HG03432 (cell line): ENCODE measurements at regions not wholly inside any gene's neighbourhood (a gene's known extent, or its start where the extent isn't known, plus 50 kb on each side); places are given as distances from the start of the nearest gene placed in this dataset.
"Not testable (repeated sequence)": the region's sequence is repeated elsewhere in the genome, so short reads cannot be mapped to it uniquely, and the experiment has no call there.

Experiments
- ATAC-seq: cut with Tn5 transposase; IDR thresholded peaks from one replicate; pipeline ENCODE4 v1.9.1; 2021; ENCODE audit warnings: mild to moderate bottlenecking, moderate library complexity; ENCODE audit not compliant: unreplicated experiment

GRCh38 chr2:228956701-228957474 lies 314.2 kb downstream of the PID1 start:
- no peak for ATAC-seq

GRCh38 chr2:228949831-228950230 lies 321.3 kb downstream of the PID1 start:
- ATAC-seq: no peak

- ATAC-seq: no peak
Measured at GRCh38 chr2:228945710-228946109, 325.4 kb downstream of the PID1 start.

DNA sequence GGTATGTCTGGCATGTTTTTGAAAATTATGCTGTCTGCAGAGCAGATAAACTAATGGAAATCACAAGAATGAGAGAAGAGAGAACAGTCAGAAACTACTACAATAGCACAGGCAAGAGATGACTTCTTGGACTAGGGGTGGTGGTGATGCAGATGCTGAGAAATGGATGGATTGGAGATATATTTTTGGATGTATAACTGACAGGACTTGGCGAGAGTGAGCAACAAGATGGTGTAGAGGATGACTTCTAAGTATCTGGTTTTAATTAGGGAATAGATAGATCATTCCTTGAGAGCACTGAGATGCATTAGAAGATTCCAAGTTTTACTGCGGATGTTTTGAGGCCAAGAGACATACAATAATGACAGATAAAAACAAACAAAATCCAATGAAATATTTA lies 328.2 kb downstream of the PID1 start:
- no peak for ATAC-seq

DNA sequence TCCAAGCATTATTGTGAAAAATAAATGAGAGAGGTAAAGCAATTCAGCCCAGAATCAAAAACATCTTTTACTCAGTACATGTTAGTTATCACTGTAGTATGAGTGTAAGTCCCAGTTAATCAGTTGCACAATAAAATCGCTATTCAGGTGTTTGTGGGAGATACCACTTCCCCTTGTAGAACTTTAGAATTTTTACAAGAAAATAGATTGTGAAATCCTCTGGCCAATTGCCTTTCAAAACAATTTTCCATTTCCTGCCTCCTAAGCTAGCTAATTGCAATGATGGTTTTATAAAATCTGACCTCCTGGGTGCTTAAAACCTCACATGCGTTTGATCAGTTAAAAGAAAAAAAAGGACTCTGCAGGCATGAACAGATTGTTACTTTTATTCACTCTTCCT lies 332.5 kb downstream of the PID1 start:
- no peak for ATAC-seq

- ATAC-seq: no peak
Measured at GRCh38 chr2:228927028-228928010, 343.8 kb downstream of the PID1 start.

- ATAC-seq: no peak
Measured at GRCh38 chr2:228919808-228920207, 351.3 kb downstream of the PID1 start.

DNA sequence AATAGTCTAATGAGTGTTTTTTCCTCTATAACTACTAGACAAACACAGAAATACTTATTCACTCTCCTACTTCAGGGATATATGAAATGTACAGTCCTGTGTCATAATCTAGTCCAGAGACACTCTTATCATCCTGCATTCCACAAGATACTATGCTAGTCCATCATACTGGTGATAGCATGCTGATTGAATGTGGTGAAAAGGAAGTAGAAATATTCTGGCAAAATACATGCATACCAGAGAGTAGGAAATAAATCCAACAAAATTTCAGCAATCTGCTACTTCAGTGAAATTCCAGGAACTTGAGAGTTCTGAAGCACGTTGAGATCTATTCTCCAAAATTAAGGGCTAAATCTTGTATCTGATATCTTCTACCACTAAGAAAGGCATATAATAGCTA lies 353.9 kb downstream of the PID1 start:
- ATAC-seq: no peak

DNA sequence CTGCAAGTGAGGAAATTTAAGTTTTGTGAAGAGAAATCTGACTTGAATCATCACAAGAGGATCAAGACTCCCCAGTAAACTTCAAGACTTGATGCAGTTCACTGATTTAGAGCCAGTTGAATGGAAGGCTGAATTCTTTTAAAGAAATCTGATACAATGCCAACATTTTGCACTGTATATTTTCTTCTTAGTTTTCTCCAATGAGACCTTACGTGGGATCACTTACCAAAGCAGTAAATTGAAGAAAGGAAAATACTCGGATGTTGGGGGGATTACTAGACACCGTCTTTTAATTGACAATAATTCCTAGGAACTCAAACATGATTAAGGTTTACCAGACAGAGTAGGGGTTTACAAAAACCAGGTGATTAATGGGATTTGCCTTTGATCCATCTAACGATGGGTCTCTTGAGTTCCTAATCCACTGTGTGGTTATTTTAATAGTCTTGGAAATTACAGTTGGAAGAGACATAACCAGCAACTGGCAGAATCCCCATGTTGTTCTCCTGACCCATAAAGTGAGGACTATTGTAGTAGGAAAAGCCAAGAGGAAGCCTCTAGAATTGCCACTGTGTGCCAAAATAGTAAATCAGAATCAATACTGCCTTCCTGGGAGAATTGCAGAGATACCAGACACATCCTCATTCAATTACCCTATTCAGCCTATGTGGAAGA lies 354.5 kb downstream of the PID1 start:
- no peak for ATAC-seq

DNA sequence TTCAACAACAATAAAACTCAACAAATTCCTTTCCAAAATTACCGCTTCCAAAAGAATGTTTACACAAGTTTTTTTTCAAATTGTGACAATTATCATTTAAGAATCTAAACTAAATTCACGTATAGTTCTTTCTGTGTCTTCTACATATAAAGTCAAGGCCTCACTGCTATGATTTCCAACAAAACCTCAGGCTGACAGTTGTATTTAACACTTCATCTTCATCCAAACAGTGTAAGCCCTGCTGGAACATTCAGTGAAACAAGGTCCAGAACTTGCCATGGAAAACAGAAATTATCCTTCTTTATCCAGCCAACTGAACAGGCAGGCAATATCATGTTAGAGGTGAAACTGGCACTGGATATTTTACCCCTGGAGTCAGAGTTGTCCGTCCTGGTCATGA lies 357.9 kb downstream of the PID1 start:
- ATAC-seq: no peak

GRCh38 chr2:228910872-228911271 lies 360.2 kb downstream of the PID1 start:
- ATAC-seq: not testable (repeated sequence)

DNA sequence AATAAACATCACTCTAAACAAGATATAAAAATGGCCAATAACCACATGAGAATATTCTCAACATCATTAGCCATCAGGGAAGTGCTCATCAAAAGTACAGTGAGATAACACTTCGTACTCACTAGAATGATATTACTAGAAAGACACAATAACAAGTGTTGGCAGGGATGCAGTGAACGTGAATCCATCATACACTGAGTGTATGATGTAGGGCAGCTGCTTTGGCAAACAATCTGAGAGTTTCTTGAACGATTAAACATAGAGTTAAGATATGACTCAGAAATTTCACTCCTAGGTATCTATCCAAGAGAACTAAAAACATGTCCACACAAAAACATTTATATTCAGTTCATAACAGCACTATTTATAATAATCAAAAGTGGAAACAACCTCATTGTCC lies 368.9 kb downstream of the PID1 start:
- no peak for ATAC-seq

DNA sequence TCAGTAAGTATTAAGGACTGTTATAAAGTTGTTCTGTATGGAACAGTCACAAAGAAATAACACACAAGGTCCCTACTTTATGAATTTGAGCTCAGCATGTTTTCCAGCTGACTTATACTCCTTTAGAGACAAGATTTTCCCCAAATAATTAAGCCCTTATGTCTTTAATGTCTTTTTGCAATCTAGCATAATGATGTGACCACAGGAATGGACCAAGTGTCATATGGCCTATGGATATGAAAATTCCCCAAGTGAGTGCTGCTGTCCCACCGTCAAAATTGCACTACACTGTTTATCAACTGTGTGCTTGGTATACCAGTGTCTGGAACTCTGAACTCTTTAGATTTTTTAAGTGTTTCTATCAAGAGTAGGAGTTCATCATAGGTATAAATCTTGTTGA lies 369.6 kb downstream of the PID1 start:
- ATAC-seq: no peak

- ATAC-seq: no peak
Measured at GRCh38 chr2:228878138-228878537, 392.9 kb downstream of the PID1 start.

DNA sequence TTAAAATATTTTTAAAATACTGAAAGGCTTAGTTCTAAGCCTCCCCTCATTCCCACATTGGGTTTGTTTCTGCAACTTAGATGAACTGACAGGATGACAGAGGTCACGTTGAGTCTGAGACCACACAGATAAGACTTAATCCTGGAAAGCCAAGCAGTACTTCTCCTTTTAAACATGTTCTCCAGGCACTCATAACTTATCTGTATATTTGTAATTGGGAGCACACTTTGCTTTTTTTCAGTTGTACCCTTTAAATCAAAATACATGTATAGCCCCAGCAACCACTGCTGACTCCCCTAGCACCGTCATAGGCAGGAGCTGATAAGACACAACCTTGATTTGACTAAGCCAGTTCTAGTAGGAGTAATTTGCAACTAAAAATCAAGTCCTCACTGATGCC lies 394.8 kb downstream of the PID1 start:
- ATAC-seq: no peak

GRCh38 chr2:228875152-228875900 lies 395.8 kb downstream of the PID1 start:
- ATAC-seq: no peak

GRCh38 chr2:228871012-228871411 lies 400.1 kb downstream of the PID1 start:
- ATAC-seq: no peak

GRCh38 chr2:228869636-228870264 lies 401.3 kb downstream of the PID1 start:
- ATAC-seq: no peak

- ATAC-seq: no peak
Measured at GRCh38 chr2:228867406-228867805, 403.7 kb downstream of the PID1 start.

DNA sequence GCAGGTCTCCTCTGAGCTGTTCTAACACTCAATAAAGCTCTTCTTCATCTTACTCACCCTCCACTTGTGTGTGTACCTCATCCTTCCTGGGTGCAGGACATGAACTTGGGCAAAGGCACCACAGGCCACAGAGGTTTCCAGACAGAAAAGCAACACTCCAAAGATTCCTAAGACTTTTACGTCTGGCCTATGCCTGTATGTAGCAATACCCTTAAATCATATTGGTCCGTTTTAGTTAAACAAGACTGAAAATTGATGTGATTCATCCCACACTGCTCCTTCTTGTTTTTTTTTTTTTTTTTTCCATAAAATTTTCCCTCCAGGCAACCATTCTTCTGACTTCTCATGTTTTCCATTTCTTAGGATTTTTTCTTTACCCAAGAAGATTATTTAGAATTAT lies 404.3 kb downstream of the PID1 start:
- no peak for ATAC-seq
